ENCODE measurements at regions not wholly inside any gene's neighbourhood (a gene's known extent, or its start where the extent isn't known, plus 50 kb on each side); places are given as distances from the start of the nearest gene placed in this dataset.

DNA sequence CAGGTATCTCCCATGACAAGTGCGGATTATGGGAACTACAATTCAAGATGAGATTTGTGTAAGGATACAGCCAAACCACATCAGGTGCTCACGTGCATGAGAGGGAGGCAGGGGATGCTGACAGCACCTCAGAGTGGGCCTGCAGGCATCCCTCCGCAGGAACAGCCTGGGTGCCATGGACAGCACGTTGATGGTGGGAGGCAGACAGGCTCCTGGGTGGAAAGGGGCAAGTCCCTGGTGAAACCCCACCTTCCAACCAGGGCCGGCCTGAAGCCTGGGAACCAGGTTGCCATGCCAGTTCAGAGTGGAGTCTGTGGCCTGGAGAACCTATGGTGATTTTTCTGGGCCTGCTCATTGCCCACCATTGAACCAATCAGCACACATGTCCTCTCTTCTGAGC is 1469.6 kb downstream of the PCDH7 start:
- TF ChIP-seq, protein P1, sequence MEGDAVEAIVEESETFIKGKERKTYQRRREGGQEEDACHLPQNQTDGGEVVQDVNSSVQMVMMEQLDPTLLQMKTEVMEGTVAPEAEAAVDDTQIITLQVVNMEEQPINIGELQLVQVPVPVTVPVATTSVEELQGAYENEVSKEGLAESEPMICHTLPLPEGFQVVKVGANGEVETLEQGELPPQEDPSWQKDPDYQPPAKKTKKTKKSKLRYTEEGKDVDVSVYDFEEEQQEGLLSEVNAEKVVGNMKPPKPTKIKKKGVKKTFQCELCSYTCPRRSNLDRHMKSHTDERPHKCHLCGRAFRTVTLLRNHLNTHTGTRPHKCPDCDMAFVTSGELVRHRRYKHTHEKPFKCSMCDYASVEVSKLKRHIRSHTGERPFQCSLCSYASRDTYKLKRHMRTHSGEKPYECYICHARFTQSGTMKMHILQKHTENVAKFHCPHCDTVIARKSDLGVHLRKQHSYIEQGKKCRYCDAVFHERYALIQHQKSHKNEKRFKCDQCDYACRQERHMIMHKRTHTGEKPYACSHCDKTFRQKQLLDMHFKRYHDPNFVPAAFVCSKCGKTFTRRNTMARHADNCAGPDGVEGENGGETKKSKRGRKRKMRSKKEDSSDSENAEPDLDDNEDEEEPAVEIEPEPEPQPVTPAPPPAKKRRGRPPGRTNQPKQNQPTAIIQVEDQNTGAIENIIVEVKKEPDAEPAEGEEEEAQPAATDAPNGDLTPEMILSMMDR (IDR thresholded peaks at IDR 0.05): no peak
- TF ChIP-seq POLR2AphosphoS5 (IDR thresholded peaks at IDR 0.05) (no peak), POLR2A (IDR thresholded peaks at IDR 0.05) (no peak)

All from stomach (tissue), 4 donors.